Smooth muscle cell (in vitro differentiated cells): ENCODE measurements at regions not wholly inside any gene's neighbourhood (a gene's known extent, or its start where the extent isn't known, plus 50 kb on each side); places are given as distances from the start of the nearest gene placed in this dataset.

Experiments
- DNase-seq: peaks from one replicate; lab custom pipeline; 2025; ENCODE audit not compliant: unreplicated experiment; lab: John Stamatoyannopoulos, UW
- H2AFZ ChIP-seq: fragments of 200-600 bp; sonication (generic); 2 replicates; pipeline ENCODE4 v1.6.0; 2016; ENCODE audit warnings: antibody characterized with exemption, low read depth, mild to moderate bottlenecking
- H3F3A ChIP-seq: fragments of 200-600 bp; sonication (generic); 2 replicates; pipeline ENCODE4 v1.6.0; 2017; ENCODE audit warnings: antibody characterized with exemption, low read depth
- H3K27ac ChIP-seq: fragments of 200-600 bp; sonication (generic); 2 replicates; pipeline ENCODE4 v1.5.1; 2016; ENCODE audit warnings: low read depth, mild to moderate bottlenecking
- H3K27me3 ChIP-seq: fragments of 200-600 bp; sonication (generic); 2 replicates; pipeline ENCODE4 v1.6.1; 2016; ENCODE audit warnings: low read depth, mild to moderate bottlenecking
- H3K36me3 ChIP-seq: fragments of 200-600 bp; sonication (generic); 2 replicates; pipeline ENCODE4 v1.5.1; 2016; ENCODE audit warnings: low read depth
- H3K4me1 ChIP-seq: fragments of 200-600 bp; sonication (generic); 2 replicates; pipeline ENCODE4 v1.5.1; 2016; ENCODE audit warnings: low read depth
- H3K4me2 ChIP-seq: fragments of 200-600 bp; sonication (generic); 2 replicates; pipeline ENCODE4 v1.6.0; 2016; ENCODE audit warnings: mild to moderate bottlenecking
- H3K4me3 ChIP-seq: fragments of 200-600 bp; sonication (generic); 2 replicates; pipeline ENCODE4 v1.5.1; 2016; ENCODE audit warnings: mild to moderate bottlenecking
- H3K79me2 ChIP-seq: fragments of 200-600 bp; sonication (generic); 2 replicates; pipeline ENCODE4 v1.6.0; 2016; ENCODE audit warnings: low read depth, mild to moderate bottlenecking
- H3K9ac ChIP-seq: fragments of 200-600 bp; sonication (generic); 2 replicates; pipeline ENCODE4 v1.6.0; 2016; ENCODE audit warnings: low read depth
- H3K9me3 ChIP-seq: fragments of 200-600 bp; sonication (generic); replicated peaks from 2 replicates; pipeline ENCODE4 v1.5.1; 2016; ENCODE audit warnings: low read depth
- H4K20me1 ChIP-seq: fragments of 200-600 bp; sonication (generic); 2 replicates; pipeline ENCODE4 v1.6.0; 2016; ENCODE audit warnings: low read depth
- WGBS: methylation state at CpG from one replicate; pipeline ENCODE4 v1.1.7; 2016; ENCODE audit warnings: low lambda C conversion rate; 5-methylcytosine and 5-hydroxymethylcytosine counted together
- TF ChIP-seq, protein P1 (sequence below): fragments of 200-600 bp; sonication (generic); IDR thresholded peaks from 2 replicates; pipeline ENCODE4 v1.5.1; 2017; ENCODE audit warnings: borderline replicate concordance, mild to moderate bottlenecking, antibody characterized with exemption; ENCODE audit not compliant: insufficient read depth, poor library complexity, severe bottlenecking

DNA sequence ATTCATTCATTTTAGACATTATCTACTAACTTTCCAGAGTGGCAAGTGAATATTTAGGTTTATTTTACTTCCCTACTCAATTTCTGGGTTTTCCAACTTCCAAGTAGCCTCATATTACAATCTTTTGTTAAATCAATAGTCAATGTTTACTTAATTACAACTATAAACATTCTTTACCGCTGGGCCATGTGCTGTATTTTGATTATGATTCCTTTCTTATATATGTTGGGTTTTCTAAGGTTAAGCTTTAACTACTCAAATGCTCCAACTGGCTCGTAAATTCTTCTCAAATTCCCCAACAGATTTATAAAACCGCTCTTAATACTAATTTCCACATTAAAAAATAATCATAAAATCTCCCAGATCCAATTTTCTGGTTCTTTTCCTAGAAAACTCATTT lies 110.1 kb upstream of the ABCA1 start:
- Histone ChIP-seq H3K4me2 (no peak overlapping the region), H3K27me3 (no peaks in the 10 kb centered on the region), H4K20me1 (no peaks in the 10 kb centered on the region), H3K9me3 (no peaks in the 10 kb centered on the region), H2AFZ (no peak overlapping the region), H3K4me3 (no peak overlapping the region), H3K36me3 (no peaks in the 10 kb centered on the region), H3K27ac (no peak overlapping the region), H3K9ac (no peak overlapping the region), H3K4me1 (no peaks in the 10 kb centered on the region), H3F3A (no peaks in the 10 kb centered on the region), H3K79me2 (no peaks in the 10 kb centered on the region)
- no peak for DNase-seq
- 87% methylated on average over 3 of the region's 3 CpGs for WGBS
- TF ChIP-seq, protein P1, sequence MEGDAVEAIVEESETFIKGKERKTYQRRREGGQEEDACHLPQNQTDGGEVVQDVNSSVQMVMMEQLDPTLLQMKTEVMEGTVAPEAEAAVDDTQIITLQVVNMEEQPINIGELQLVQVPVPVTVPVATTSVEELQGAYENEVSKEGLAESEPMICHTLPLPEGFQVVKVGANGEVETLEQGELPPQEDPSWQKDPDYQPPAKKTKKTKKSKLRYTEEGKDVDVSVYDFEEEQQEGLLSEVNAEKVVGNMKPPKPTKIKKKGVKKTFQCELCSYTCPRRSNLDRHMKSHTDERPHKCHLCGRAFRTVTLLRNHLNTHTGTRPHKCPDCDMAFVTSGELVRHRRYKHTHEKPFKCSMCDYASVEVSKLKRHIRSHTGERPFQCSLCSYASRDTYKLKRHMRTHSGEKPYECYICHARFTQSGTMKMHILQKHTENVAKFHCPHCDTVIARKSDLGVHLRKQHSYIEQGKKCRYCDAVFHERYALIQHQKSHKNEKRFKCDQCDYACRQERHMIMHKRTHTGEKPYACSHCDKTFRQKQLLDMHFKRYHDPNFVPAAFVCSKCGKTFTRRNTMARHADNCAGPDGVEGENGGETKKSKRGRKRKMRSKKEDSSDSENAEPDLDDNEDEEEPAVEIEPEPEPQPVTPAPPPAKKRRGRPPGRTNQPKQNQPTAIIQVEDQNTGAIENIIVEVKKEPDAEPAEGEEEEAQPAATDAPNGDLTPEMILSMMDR = no peak

DNA sequence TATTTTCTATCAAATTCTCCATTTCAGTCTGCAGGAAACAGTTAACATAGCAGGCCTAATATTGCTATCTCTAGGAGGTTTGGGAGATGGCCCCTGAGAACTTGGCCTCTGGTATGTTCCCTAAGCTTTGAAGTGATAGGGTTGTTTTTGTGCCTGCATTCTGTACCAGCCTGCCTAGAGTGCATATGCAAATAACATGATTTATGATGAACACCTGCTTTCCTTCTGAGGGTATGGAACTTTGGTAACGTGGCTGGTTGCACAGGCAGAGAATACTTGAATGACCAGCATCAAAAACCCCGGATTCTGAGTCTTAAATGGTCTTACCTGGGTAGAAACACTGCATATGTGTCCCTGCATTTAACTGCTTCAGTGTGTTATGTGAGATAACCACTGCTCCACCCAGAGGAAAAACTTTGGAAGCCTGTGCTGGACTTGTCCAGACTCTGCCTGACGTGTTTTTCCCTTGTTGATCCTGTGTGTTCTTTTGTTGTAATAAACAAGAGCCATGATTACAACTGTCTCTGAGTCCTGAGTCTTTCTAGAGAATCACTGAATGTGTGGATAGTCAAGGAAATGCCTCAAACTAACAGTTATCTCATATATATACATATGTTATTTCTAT lies 111.3 kb upstream of the ABCA1 start:
- H2AFZ ChIP-seq = no peak overlapping the region
- WGBS = 76% methylated on average over 3 of the region's 3 CpGs
- H3K4me2 ChIP-seq = no peak overlapping the region

DNA sequence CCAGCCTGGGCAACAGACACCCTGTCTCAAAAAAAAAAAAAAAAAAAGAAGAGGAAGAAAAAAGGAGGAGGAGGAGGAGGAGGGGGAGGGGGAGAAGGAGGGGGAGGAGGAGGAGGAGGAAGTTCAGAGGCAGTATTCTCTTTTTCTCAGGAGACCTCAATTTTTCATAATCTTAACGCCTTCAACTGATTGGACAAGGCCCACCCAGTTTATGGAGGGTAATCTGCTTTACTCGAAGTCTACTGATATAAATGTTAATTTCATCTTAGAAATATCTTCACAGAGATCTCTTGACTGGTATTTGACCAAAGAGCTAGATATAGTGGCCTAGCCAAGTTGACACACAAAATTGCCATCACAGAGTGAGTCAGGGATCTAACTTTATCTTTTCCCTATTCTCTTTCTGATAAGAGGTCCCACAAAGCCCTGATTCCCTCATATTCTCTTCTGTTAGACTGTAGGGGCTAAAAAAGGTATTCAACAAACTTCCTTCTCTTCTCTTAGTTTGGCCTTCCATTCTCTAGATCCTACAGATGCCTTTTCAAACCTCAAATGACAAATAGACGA lies 115.5 kb upstream of the ABCA1 start:
- TF ChIP-seq, protein P1 = no peak
- Histone ChIP-seq H3K79me2 (no peaks in the 10 kb centered on the region), H4K20me1 (no peaks in the 10 kb centered on the region), H2AFZ (no peak overlapping the region), H3K9ac (no peak overlapping the region), H3K4me3 (no peak overlapping the region), H3K36me3 (no peaks in the 10 kb centered on the region), H3K4me1 (peaks cover 6% of the 10 kb centered on the region), H3K9me3 (no peaks in the 10 kb centered on the region), H3K27me3 (no peaks in the 10 kb centered on the region), H3F3A (no peaks in the 10 kb centered on the region), H3K4me2 (no peak overlapping the region), H3K27ac (no peak overlapping the region)
- WGBS = 88% methylated on average over 3 of the region's 3 CpGs
- DNase-seq = no peak

More for the DNA sequence above, 111.3 kb upstream of the ABCA1 start:
- TF ChIP-seq, protein P1 = no peak
- DNase-seq = no peak
- Histone ChIP-seq H3K36me3 (no peaks in the 10 kb centered on the region), H3K4me1 (no peaks in the 10 kb centered on the region), H4K20me1 (no peaks in the 10 kb centered on the region), H3K27me3 (no peaks in the 10 kb centered on the region), H3K4me3 (no peak overlapping the region), H3F3A (no peaks in the 10 kb centered on the region), H3K27ac (no peak overlapping the region), H3K9me3 (no peaks in the 10 kb centered on the region), H3K79me2 (no peaks in the 10 kb centered on the region), H3K9ac (no peak overlapping the region)

DNA sequence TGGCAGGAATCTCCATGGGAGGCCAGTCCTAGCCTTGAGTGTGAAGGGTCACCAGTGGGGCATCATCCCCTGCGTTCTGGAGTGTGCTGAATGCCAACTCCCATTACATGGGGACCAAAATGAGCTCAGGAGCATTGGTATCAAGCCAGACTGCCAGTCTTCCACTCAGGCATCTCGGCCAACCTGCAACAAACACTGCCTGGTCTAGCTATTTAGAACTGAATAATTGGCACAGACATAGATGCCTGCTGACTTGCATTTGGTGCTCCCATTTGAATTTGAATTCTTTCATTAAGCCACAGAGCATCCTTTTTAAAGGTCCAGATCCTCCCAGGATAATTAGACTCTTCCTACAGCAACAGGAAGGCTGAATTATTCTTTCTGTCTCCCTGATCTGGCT lies 116.6 kb upstream of the ABCA1 start:
- no peak for DNase-seq
- Histone ChIP-seq H3K36me3 (no peaks in the 10 kb centered on the region), H3K27ac (no peak overlapping the region), H3K27me3 (no peaks in the 10 kb centered on the region), H3K4me3 (no peak overlapping the region), H3K79me2 (no peaks in the 10 kb centered on the region), H3K4me1 (peaks cover 6% of the 10 kb centered on the region), H3K9me3 (no peaks in the 10 kb centered on the region), H2AFZ (no peak overlapping the region), H3K4me2 (no peak overlapping the region), H3K9ac (no peak overlapping the region), H3F3A (no peaks in the 10 kb centered on the region), H4K20me1 (no peaks in the 10 kb centered on the region)
- TF ChIP-seq, protein P1 = no peak
- WGBS = 90% methylated on average over 2 of the region's 2 CpGs
